ENCODE measurements at regions not wholly inside any gene's neighbourhood (a gene's known extent, or its start where the extent isn't known, plus 50 kb on each side); places are given as distances from the start of the nearest gene placed in this dataset.

- TF ChIP-seq, protein P1, sequence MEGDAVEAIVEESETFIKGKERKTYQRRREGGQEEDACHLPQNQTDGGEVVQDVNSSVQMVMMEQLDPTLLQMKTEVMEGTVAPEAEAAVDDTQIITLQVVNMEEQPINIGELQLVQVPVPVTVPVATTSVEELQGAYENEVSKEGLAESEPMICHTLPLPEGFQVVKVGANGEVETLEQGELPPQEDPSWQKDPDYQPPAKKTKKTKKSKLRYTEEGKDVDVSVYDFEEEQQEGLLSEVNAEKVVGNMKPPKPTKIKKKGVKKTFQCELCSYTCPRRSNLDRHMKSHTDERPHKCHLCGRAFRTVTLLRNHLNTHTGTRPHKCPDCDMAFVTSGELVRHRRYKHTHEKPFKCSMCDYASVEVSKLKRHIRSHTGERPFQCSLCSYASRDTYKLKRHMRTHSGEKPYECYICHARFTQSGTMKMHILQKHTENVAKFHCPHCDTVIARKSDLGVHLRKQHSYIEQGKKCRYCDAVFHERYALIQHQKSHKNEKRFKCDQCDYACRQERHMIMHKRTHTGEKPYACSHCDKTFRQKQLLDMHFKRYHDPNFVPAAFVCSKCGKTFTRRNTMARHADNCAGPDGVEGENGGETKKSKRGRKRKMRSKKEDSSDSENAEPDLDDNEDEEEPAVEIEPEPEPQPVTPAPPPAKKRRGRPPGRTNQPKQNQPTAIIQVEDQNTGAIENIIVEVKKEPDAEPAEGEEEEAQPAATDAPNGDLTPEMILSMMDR (IDR thresholded peaks at IDR 0.05; ENCODE audit: low read depth, low read length, missing input control), result no peak
- TF ChIP-seq, protein P2, sequence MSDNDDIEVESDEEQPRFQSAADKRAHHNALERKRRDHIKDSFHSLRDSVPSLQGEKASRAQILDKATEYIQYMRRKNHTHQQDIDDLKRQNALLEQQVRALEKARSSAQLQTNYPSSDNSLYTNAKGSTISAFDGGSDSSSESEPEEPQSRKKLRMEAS (IDR thresholded peaks at IDR 0.05), result no peak
- TF ChIP-seq HNF4A (conservative IDR thresholded peaks at IDR 0.05) (no peak), EGR1 (IDR thresholded peaks at IDR 0.05; ENCODE audit: low read depth in 2 of 2) (no peak), FOXA1 (IDR thresholded peaks at IDR 0.05) (no peak), JUND (IDR thresholded peaks at IDR 0.05) (no peak), ZBTB33 (IDR thresholded peaks at IDR 0.05) (no peak)
Observed at GRCh38 chr13:54758795-54759194, 1730.2 kb downstream of the OLFM4 start.
